Thyroid gland (tissue), 4 donors: ENCODE measurements at regions not wholly inside any gene's neighbourhood (a gene's known extent, or its start where the extent isn't known, plus 50 kb on each side); places are given as distances from the start of the nearest gene placed in this dataset.

Experiments used
- DNase-seq, 2 donors: peaks; one replicate each; pipeline ENCODE4 v3.0.0-alpha.2; 2019
- H3K27ac ChIP-seq, 3 donors: fragments of 200-600 bp; sonication (generic); 1 replicate in 2 of 3; 2 replicates in 1 of 3; pipeline ENCODE4 v1.5.1; 2016 to 2019; ENCODE audit warnings: mild to moderate bottlenecking in 1 of 3, moderate library complexity in 1 of 3
- H3K27me3 ChIP-seq: fragments of 200-600 bp; sonication (generic); one replicate; pipeline ENCODE4 v1.5.1; 2019
- H3K36me3 ChIP-seq, 2 donors: fragments of 200-600 bp; sonication (generic); one replicate each; pipeline ENCODE4 v1.5.1; 2016 to 2019
- H3K4me1 ChIP-seq, 2 donors: fragments of 200-600 bp; sonication (generic); one replicate each; pipeline ENCODE4 v1.5.1; 2017 to 2019
- H3K4me3 ChIP-seq, 3 donors: fragments of 200-600 bp; sonication (generic); replicated peaks in 1 of 3; 1 replicate in 2 of 3; 2 replicates in 1 of 3; pipeline ENCODE4 v1.5.1; 2016; ENCODE audit warnings: mild to moderate bottlenecking in 1 of 3
- H3K9me3 ChIP-seq: fragments of 200-600 bp; sonication (generic); one replicate; pipeline ENCODE4 v1.5.1; 2017
- POLR2A ChIP-seq, 2 donors: fragments of 450-650 bp; IDR thresholded peaks; one replicate each; pipeline ENCODE4 v1.6.1; 2017; ENCODE audit warnings: antibody characterized with exemption in 2 of 2, mild to moderate bottlenecking in 2 of 2, moderate library complexity in 1 of 2
- WGBS, 2 donors: methylation state at CpG; one replicate each; pipeline ENCODE4 v1.1.5; 2017; 5-methylcytosine and 5-hydroxymethylcytosine counted together
- intact Hi-C: fragments of 100-400 bp; cut with DNase I; formaldehyde crosslinking; loops from one replicate; pipeline ENCODE4 v1.15.1; 2023
- TF ChIP-seq, protein P1 (sequence below), 6 experiments: fragments of 200-600 bp in 3 of 6; fragments of 450-650 bp in 3 of 6; sonication (generic) in 3 of 6; IDR thresholded peaks; one replicate each; pipeline ENCODE4 v1.5.1; 2016 to 2019; ENCODE audit warnings: antibody characterized with exemption in 6 of 6, mild to moderate bottlenecking in 2 of 6, inconsistent platforms in 1 of 6, moderate library complexity in 1 of 6

DNA sequence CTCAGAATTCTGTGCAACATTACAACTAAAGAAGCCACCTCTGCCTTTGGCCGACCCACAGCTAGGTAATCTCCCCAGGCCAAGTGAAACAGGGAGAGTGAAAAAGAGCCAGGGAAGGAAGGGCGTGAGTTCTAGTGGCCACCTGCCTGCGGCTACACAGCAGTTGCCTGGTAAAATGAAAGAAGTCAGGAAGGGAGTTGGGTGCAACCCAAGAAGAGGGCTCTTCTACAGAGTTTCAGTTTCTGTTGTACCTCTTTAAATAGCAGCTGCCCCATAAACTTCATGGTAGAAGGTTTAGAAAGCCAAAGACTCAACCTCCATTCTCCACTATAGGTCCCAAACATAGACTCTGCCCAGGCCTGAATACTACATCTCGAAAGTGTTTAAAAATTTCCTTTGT is 76.2 kb upstream of the TMEM168 start:
- peak in 1 of 2 donors; percentile 5 for DNase-seq
- Histone ChIP-seq H3K4me1 (peaks cover 0 to 21% of the 10 kb centered on the region in 2 donors), H3K4me3 (no peak overlapping the region), H3K27me3 (no peaks in the 10 kb centered on the region), H3K9me3 (no peaks in the 10 kb centered on the region), H3K27ac (no peak overlapping the region), H3K36me3 (no peaks in the 10 kb centered on the region)
- TF ChIP-seq, protein P1, sequence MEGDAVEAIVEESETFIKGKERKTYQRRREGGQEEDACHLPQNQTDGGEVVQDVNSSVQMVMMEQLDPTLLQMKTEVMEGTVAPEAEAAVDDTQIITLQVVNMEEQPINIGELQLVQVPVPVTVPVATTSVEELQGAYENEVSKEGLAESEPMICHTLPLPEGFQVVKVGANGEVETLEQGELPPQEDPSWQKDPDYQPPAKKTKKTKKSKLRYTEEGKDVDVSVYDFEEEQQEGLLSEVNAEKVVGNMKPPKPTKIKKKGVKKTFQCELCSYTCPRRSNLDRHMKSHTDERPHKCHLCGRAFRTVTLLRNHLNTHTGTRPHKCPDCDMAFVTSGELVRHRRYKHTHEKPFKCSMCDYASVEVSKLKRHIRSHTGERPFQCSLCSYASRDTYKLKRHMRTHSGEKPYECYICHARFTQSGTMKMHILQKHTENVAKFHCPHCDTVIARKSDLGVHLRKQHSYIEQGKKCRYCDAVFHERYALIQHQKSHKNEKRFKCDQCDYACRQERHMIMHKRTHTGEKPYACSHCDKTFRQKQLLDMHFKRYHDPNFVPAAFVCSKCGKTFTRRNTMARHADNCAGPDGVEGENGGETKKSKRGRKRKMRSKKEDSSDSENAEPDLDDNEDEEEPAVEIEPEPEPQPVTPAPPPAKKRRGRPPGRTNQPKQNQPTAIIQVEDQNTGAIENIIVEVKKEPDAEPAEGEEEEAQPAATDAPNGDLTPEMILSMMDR (IDR thresholded peaks at IDR 0.05), result no peak
- WGBS, 2 donors, result 69 to 75% methylated on average over 4 of the region's 4 CpGs
- intact Hi-C loops, result no loop called here

DNA sequence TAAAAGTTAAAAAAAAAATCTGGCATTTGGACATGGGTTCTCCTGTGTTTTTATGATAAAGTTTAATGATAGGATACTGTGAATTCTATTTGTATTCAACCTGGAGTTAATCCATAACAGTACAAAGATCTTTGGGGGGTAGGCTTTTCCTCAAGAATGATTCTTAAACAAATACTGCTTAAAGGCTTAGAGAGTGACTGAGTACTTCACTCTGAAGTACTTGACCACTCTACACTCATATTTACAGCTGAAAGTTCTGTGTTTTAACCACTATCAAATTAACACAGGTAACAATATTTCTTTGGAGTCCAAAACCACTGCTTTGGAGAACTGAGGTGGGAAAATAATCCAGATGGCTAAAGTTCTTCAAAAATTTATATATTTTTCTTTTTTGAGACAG is 74.2 kb upstream of the TMEM168 start:
- no peaks in the 10 kb centered on the region for H3K9me3 ChIP-seq
- no peak for TF ChIP-seq POLR2A (IDR thresholded peaks at IDR 0.05)
- TF ChIP-seq, protein P1 (IDR thresholded peaks at IDR 0.05), result no peak
- no peaks in the 10 kb centered on the region for H3K36me3 ChIP-seq
- intact Hi-C loops, result no loop called here
- no peak overlapping the region for H3K27ac ChIP-seq
- no peaks in the 10 kb centered on the region for H3K27me3 ChIP-seq
- DNase-seq, result no peak
- H3K4me1 ChIP-seq, result peaks cover 0 to 21% of the 10 kb centered on the region in 2 donors
- no peak overlapping the region for H3K4me3 ChIP-seq

DNA sequence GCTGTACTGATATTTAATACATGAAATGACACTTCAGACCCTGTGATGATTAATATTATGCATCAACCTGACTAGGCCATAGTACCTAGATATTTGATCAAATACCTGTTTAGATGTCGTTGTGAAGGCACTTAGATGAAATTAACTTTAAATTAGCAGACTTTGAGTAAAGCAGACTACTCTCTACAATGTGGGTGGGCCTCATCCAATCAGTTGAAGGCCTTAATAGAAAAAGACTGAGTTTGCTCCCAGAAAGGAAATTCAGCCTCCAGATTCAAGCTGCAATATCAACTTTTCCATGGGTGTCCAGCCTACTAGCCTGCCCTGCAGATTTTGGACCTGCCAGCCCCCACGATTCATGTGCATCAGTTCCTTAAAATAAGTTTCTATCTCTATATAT is 68.6 kb upstream of the TMEM168 start:
- 94 to 95% methylated on average over 2 of the region's 2 CpGs for WGBS, 2 donors
- TF ChIP-seq, protein P1 (IDR thresholded peaks at IDR 0.05), result no peak
- no peaks in the 10 kb centered on the region for H3K9me3 ChIP-seq
- H3K4me3 ChIP-seq, result no peak overlapping the region
- H3K4me1 ChIP-seq, result peaks cover 5 to 6% of the 10 kb centered on the region in 2 donors
- no peak overlapping the region for H3K27ac ChIP-seq
- no peaks in the 10 kb centered on the region for H3K27me3 ChIP-seq
- no peak for DNase-seq
- intact Hi-C loops, result no loop called here
- no peaks in the 10 kb centered on the region for H3K36me3 ChIP-seq

DNA sequence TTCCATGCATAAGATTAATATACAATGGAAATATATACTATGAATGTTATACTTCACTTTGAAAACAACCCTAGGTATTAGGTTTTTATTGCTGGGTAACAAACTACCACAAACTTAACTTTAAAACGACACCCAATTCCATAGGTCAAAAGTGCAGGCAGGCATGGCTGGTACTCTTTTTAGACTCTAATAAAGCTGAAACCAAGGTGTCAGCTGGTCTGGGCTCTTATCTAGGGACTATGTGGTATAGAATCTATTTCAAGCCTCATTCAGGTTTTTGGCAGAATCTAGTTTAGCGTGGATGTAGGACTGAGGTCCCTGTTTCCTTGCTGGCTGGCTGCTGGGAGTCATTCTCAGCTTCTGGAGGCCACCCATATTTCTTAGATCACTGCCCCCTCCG is 65.0 kb upstream of the TMEM168 start:
- intact Hi-C loops, result no loop called here
- DNase-seq, result no peak
- WGBS, 2 donors, result 90% methylated on average over 3 of the region's 3 CpGs
- H3K9me3 ChIP-seq, result no peaks in the 10 kb centered on the region
- no peak overlapping the region for H3K27ac ChIP-seq
- H3K4me1 ChIP-seq, result peaks cover 8 to 9% of the 10 kb centered on the region in 2 donors
- H3K36me3 ChIP-seq, result no peaks in the 10 kb centered on the region
- H3K4me3 ChIP-seq, result no peak overlapping the region
- H3K27me3 ChIP-seq, result no peaks in the 10 kb centered on the region
- TF ChIP-seq, protein P1 (IDR thresholded peaks at IDR 0.05), result no peak
- no peak for TF ChIP-seq POLR2A (IDR thresholded peaks at IDR 0.05)

DNA sequence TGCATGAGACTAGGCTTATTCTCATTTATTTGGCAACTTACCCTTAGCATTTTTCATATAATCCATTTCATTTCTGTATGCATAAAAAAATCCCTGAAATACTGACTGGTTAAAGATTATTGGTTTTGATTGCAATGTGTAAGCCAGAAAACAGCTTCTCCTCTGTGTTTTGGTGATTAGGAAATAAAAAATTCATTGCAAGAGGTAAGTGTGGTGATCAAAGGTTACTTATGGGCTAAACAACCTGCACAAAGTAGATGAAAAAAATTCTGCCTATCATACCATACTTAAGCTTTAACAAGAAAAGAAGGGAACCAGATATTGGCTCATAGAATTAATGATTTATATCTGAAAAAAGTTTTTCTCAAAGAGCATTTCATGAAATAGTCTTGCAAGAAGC is 64.0 kb upstream of the TMEM168 start:
- intact Hi-C loops, result no loop called here
- Histone ChIP-seq H3K36me3 (no peaks in the 10 kb centered on the region), H3K9me3 (no peaks in the 10 kb centered on the region), H3K4me3 (no peak overlapping the region), H3K27ac (no peak overlapping the region), H3K27me3 (no peaks in the 10 kb centered on the region), H3K4me1 (peaks cover 8 to 9% of the 10 kb centered on the region in 2 donors)
- no peak for TF ChIP-seq POLR2A (IDR thresholded peaks at IDR 0.05)
- TF ChIP-seq, protein P1 (IDR thresholded peaks at IDR 0.05), result no peak
- DNase-seq, result no peak
